ENCODE measurements at regions not wholly inside any gene's neighbourhood (a gene's known extent, or its start where the extent isn't known, plus 50 kb on each side); places are given as distances from the start of the nearest gene placed in this dataset.

- no peak for TF ChIP-seq CTCF (IDR thresholded peaks at IDR 0.05)
- no peak for TF ChIP-seq POLR2AphosphoS5 (IDR thresholded peaks at IDR 0.05; ENCODE audit: low read depth, low read length)
- no peak for TF ChIP-seq SIN3A (IDR thresholded peaks at IDR 0.05; ENCODE audit: borderline replicate concordance, insufficient read depth, low read depth, low read length)
- no peak for TF ChIP-seq REST (IDR thresholded peaks at IDR 0.05; ENCODE audit: insufficient read depth in 1 of 2, low read depth in 2 of 2, low read length in 1 of 2)
Measured at GRCh38 chr12:92504594-92504981, 198.2 kb upstream of the PLEKHG7 start.
